HEK293 (cell line): ENCODE measurements at regions not wholly inside any gene's neighbourhood (a gene's known extent, or its start where the extent isn't known, plus 50 kb on each side); places are given as distances from the start of the nearest gene placed in this dataset.

Experiments used
- CTCF ChIA-PET: fragments of 350-600 bp; formaldehyde crosslinking; extraction: SDS; loops from one replicate; lab custom pipeline; 2021; ENCODE audit warnings: antibody characterized with exemption; lab: Yijun Ruan, JAX
- POLR2A ChIA-PET: fragments of 300-600 bp; formaldehyde crosslinking; extraction: SDS; loops from one replicate; lab custom pipeline; 2020; ENCODE audit warnings: antibody characterized with exemption, inconsistent platforms; lab: Yijun Ruan, JAX
- H3K27ac ChIP-seq: fragments of 200-500 bp; sonication (Bioruptor generic); 2 replicates; pipeline ENCODE4 v1.5.1; 2014; ENCODE audit warnings: low read depth, low read length, control low read depth, inconsistent platforms; ENCODE audit errors: extremely low read depth
- H3K36me3 ChIP-seq, 2 experiments: fragments of 200-500 bp in 1 of 2; sonication (Bioruptor generic) in 1 of 2; 1 replicate in 1 of 2; 2 replicates in 1 of 2; pipeline ENCODE4 v1.5.1; 2014 to 2017; ENCODE audit warnings: inconsistent platforms in 2 of 2, low read length in 2 of 2; ENCODE audit not compliant: control insufficient read depth in 2 of 2, insufficient read depth in 1 of 2
- H3K4me1 ChIP-seq: fragments of 200-500 bp; sonication (Bioruptor generic); 2 replicates; pipeline ENCODE4 v1.5.1; 2014; ENCODE audit warnings: mild to moderate bottlenecking, low read length, inconsistent platforms; ENCODE audit not compliant: control insufficient read depth, insufficient read depth
- H3K4me3 ChIP-seq: 2 replicates; pipeline ENCODE4 v1.5.1; 2011; ENCODE audit warnings: low read depth, mild to moderate bottlenecking, control low read depth, low read length, moderate library complexity
- H3K9me3 ChIP-seq: fragments of 200-500 bp; sonication (Bioruptor generic); 2 replicates; pipeline ENCODE4 v1.5.1; 2014; ENCODE audit warnings: low read depth, low read length, inconsistent platforms; ENCODE audit not compliant: control insufficient read depth, insufficient read depth
- ATF2 ChIP-seq: fragments of 450-650 bp; formaldehyde crosslinking; IDR thresholded peaks from 2 replicates; pipeline ENCODE4 v1.5.1; 2016; ENCODE audit warnings: missing biosample characterization, missing genetic modification characterization, low read depth
- FEZF1 ChIP-seq: fragments of 450-650 bp; formaldehyde crosslinking; IDR thresholded peaks from 2 replicates; pipeline ENCODE4 v1.5.1; 2016; ENCODE audit warnings: missing biosample characterization, missing genetic modification characterization
- GFI1B ChIP-seq: fragments of 450-650 bp; formaldehyde crosslinking; IDR thresholded peaks from 2 replicates; pipeline ENCODE4 v1.5.1; 2016; ENCODE audit warnings: missing biosample characterization, missing genetic modification characterization
- KLF1 ChIP-seq: fragments of 450-650 bp; formaldehyde crosslinking; IDR thresholded peaks from 2 replicates; pipeline ENCODE4 v1.5.1; 2016; ENCODE audit warnings: missing biosample characterization, missing genetic modification characterization
- MZF1 ChIP-seq: fragments of 450-650 bp; formaldehyde crosslinking; IDR thresholded peaks from 2 replicates; pipeline ENCODE4 v1.5.1; 2017; ENCODE audit warnings: missing biosample characterization, missing genetic modification characterization, borderline replicate concordance
- OSR2 ChIP-seq: fragments of 450-650 bp; formaldehyde crosslinking; IDR thresholded peaks from 2 replicates; pipeline ENCODE4 v1.5.1; 2016; ENCODE audit warnings: missing biosample characterization, missing genetic modification characterization
- PATZ1 ChIP-seq: fragments of 450-650 bp; formaldehyde crosslinking; IDR thresholded peaks from 2 replicates; pipeline ENCODE4 v1.5.1; 2016; ENCODE audit warnings: missing biosample characterization, missing genetic modification characterization
- PRDM2 ChIP-seq: fragments of 450-650 bp; formaldehyde crosslinking; IDR thresholded peaks from 2 replicates; pipeline ENCODE4 v1.5.1; 2016; ENCODE audit warnings: missing biosample characterization, missing genetic modification characterization, borderline replicate concordance
- REST ChIP-seq: fragments of 450-650 bp; formaldehyde crosslinking; IDR thresholded peaks from 2 replicates; pipeline ENCODE4 v1.5.1; 2016; ENCODE audit warnings: missing biosample characterization, missing genetic modification characterization
- SETDB1 ChIP-seq: IDR thresholded peaks from one replicate; pipeline ENCODE4 v1.6.1; 2017; ENCODE audit warnings: mild to moderate bottlenecking, low read length, moderate library complexity, mixed read lengths; ENCODE audit not compliant: insufficient read length
- ZBTB1 ChIP-seq: fragments of 450-650 bp; formaldehyde crosslinking; IDR thresholded peaks from 2 replicates; pipeline ENCODE4 v1.5.1; 2016; ENCODE audit warnings: missing biosample characterization, missing genetic modification characterization
- ZBTB48 ChIP-seq: fragments of 450-650 bp; formaldehyde crosslinking; IDR thresholded peaks from 2 replicates; pipeline ENCODE4 v1.5.1; 2016; ENCODE audit warnings: missing biosample characterization, missing genetic modification characterization
- ZBTB6 ChIP-seq: fragments of 450-650 bp; formaldehyde crosslinking; IDR thresholded peaks from 2 replicates; pipeline ENCODE4 v1.5.1; 2017; ENCODE audit warnings: missing biosample characterization, missing genetic modification characterization
- ZFP41 ChIP-seq: fragments of 450-650 bp; formaldehyde crosslinking; IDR thresholded peaks from 2 replicates; pipeline ENCODE4 v1.5.1; 2016; ENCODE audit warnings: missing biosample characterization, missing genetic modification characterization, borderline replicate concordance
- ZIC2 ChIP-seq: fragments of 450-650 bp; formaldehyde crosslinking; IDR thresholded peaks from 2 replicates; pipeline ENCODE4 v1.5.1; 2016; ENCODE audit warnings: missing biosample characterization, missing genetic modification characterization
- ZNF214 ChIP-seq: fragments of 450-650 bp; formaldehyde crosslinking; IDR thresholded peaks from 2 replicates; pipeline ENCODE4 v1.5.1; 2017; ENCODE audit warnings: missing biosample characterization, mild to moderate bottlenecking, missing genetic modification characterization, borderline replicate concordance
- ZNF558 ChIP-seq: fragments of 450-650 bp; formaldehyde crosslinking; IDR thresholded peaks from 2 replicates; pipeline ENCODE4 v1.5.1; 2016; ENCODE audit warnings: missing biosample characterization, missing genetic modification characterization
- ZNF626 ChIP-seq: fragments of 450-650 bp; sonication (Bioruptor Pico); formaldehyde crosslinking; IDR thresholded peaks from 2 replicates; pipeline ENCODE4 v1.5.1; 2018; ENCODE audit warnings: missing biosample characterization, missing genetic modification characterization, inconsistent platforms
- ZNF777 ChIP-seq: fragments of 450-650 bp; formaldehyde crosslinking; IDR thresholded peaks from 2 replicates; pipeline ENCODE4 v1.5.1; 2017; ENCODE audit warnings: missing biosample characterization, missing genetic modification characterization, borderline replicate concordance
- ZNF791 ChIP-seq: fragments of 450-650 bp; formaldehyde crosslinking; IDR thresholded peaks from 2 replicates; pipeline ENCODE4 v1.5.1; 2016; ENCODE audit warnings: missing biosample characterization, missing genetic modification characterization
- ZSCAN16 ChIP-seq: fragments of 450-650 bp; formaldehyde crosslinking; IDR thresholded peaks from 2 replicates; pipeline ENCODE4 v1.5.1; 2016; ENCODE audit warnings: missing biosample characterization, missing genetic modification characterization

- H3K27ac ChIP-seq: no peak overlapping the region
- CTCF ChIA-PET: no interaction called here
- no peaks in the 10 kb centered on the region for H3K36me3 ChIP-seq
- H3K4me1 ChIP-seq: no peaks in the 10 kb centered on the region
- POLR2A ChIA-PET: no interaction called here
- no peaks in the 10 kb centered on the region for H3K9me3 ChIP-seq
- no peak overlapping the region for H3K4me3 ChIP-seq
- no peak for TF ChIP-seq ZNF214 (tag by site-specific recombination)
- TF ChIP-seq FEZF1 (tag by site-specific recombination): no peak
- TF ChIP-seq OSR2 (tag by site-specific recombination): no peak
- TF ChIP-seq ZNF626 (tag by site-specific recombination): no peak
- no peak for TF ChIP-seq SETDB1
- TF ChIP-seq ZBTB1 (tag by site-specific recombination): no peak
- TF ChIP-seq ZIC2 (tag by site-specific recombination): no peak
- no peak for TF ChIP-seq ZBTB6 (tag by site-specific recombination)
These were observed 153.3 kb upstream of the SYNCRIP start for GRCh38 chr6:85795945-85796344.

- POLR2A ChIA-PET: interaction anchor here (0.6 kb wide), 1 partner anchor 36 kb away, joined by 5 read pairs; no protein-coding TSS in a partner anchor
- no peak for TF ChIP-seq ZFP41 (tag by site-specific recombination)
- TF ChIP-seq PRDM2 (tag by site-specific recombination): no peak
- no peak for TF ChIP-seq ZSCAN16 (tag by site-specific recombination)
- TF ChIP-seq KLF1 (tag by site-specific recombination): no peak
- no peak for TF ChIP-seq REST (tag by site-specific recombination)
- TF ChIP-seq MZF1: no peak
- TF ChIP-seq ZIC2 (tag by site-specific recombination): no peak
- TF ChIP-seq ZNF777 (tag by site-specific recombination): no peak
- TF ChIP-seq ATF2: no peak
- TF ChIP-seq ZBTB48 (tag by site-specific recombination): no peak
- no peak for TF ChIP-seq GFI1B (tag by site-specific recombination)
- TF ChIP-seq PATZ1 (tag by site-specific recombination): no peak
- no peak for TF ChIP-seq ZNF791
- TF ChIP-seq ZNF558 (tag by site-specific recombination): no peak
These were observed 149.6 kb upstream of the SYNCRIP start for GRCh38 chr6:85792254-85792653.

More at GRCh38 chr6:85792254-85792653, 149.6 kb upstream of the SYNCRIP start:
- Histone ChIP-seq H3K9me3 (no peaks in the 10 kb centered on the region), H3K27ac (no peak overlapping the region), H3K36me3 (no peaks in the 10 kb centered on the region), H3K4me1 (no peaks in the 10 kb centered on the region), H3K4me3 (no peak overlapping the region)
- CTCF ChIA-PET: no interaction called here
